ENCODE measurements at regions not wholly inside any gene's neighbourhood (a gene's known extent, or its start where the extent isn't known, plus 50 kb on each side); places are given as distances from the start of the nearest gene placed in this dataset.
A peak's percentile ranks its signal among the peaks of the same experiment; 100 is the strongest.

GRCh38 chr7:26091933-26092332, 60.1 kb upstream of the NFE2L3 start:
- Histone ChIP-seq H3K36me3 (no peaks in the 10 kb centered on the region), H3K4me3 (no peak overlapping the region), H3K4me1 (no peaks in the 10 kb centered on the region), H3K27me3 (no peaks in the 10 kb centered on the region), H3K9me3 (no peaks in the 10 kb centered on the region), H3K27ac (no peak overlapping the region)
- TF ChIP-seq CTCF (IDR thresholded peaks at IDR 0.05) (peak in 1 of 3 donors; percentile 13), POLR2AphosphoS5 (IDR thresholded peaks at IDR 0.05) (no peak)
- DNase-seq (ENCODE audit: low spot score in 2 of 2) = no peak
- intact Hi-C loops (cut with DNase I; ENCODE audit: low total_unique reads) = no loop called here

- no peak overlapping the region for H3K27ac ChIP-seq
- no peaks in the 10 kb centered on the region for H3K9me3 ChIP-seq
- DNase-seq (ENCODE audit: low spot score in 2 of 2) = no peak
- H3K27me3 ChIP-seq = no peaks in the 10 kb centered on the region
- H3K4me1 ChIP-seq = no peaks in the 10 kb centered on the region
- no peak for TF ChIP-seq POLR2A (IDR thresholded peaks at IDR 0.05)
- no peak for TF ChIP-seq POLR2AphosphoS5 (IDR thresholded peaks at IDR 0.05)
- TF ChIP-seq CTCF (IDR thresholded peaks at IDR 0.05) = no peak
- H3K36me3 ChIP-seq = no peaks in the 10 kb centered on the region
- intact Hi-C loops (cut with DNase I; ENCODE audit: low total_unique reads) = no loop called here
- no peak overlapping the region for H3K4me3 ChIP-seq
Measured at GRCh38 chr7:26093023-26093422, 59.0 kb upstream of the NFE2L3 start.

- H3K4me3 ChIP-seq = no peak overlapping the region
- no peaks in the 10 kb centered on the region for H3K36me3 ChIP-seq
- DNase-seq (ENCODE audit: low spot score in 2 of 2) = no peak
- no peaks in the 10 kb centered on the region for H3K27me3 ChIP-seq
- no peaks in the 10 kb centered on the region for H3K4me1 ChIP-seq
- TF ChIP-seq CTCF (IDR thresholded peaks at IDR 0.05) = no peak
- no peak overlapping the region for H3K27ac ChIP-seq
- no peaks in the 10 kb centered on the region for H3K9me3 ChIP-seq
- intact Hi-C loops (cut with DNase I; ENCODE audit: low total_unique reads) = no loop called here
Measured at GRCh38 chr7:26096136-26096535, 55.9 kb upstream of the NFE2L3 start.

GRCh38 chr7:26097837-26098668, 53.9 kb upstream of the NFE2L3 start:
- intact Hi-C loops (cut with DNase I; ENCODE audit: low total_unique reads) = no loop called here
- Histone ChIP-seq H3K36me3 (no peaks in the 10 kb centered on the region), H3K4me1 (no peaks in the 10 kb centered on the region), H3K9me3 (no peaks in the 10 kb centered on the region), H3K4me3 (no peak overlapping the region), H3K27me3 (no peaks in the 10 kb centered on the region), H3K27ac (no peak overlapping the region)
- no peak for DNase-seq (ENCODE audit: low spot score in 2 of 2)
- no peak for TF ChIP-seq POLR2AphosphoS5 (IDR thresholded peaks at IDR 0.05)
- TF ChIP-seq POLR2A (IDR thresholded peaks at IDR 0.05) = no peak
- TF ChIP-seq CTCF (IDR thresholded peaks at IDR 0.05) = no peak

- Histone ChIP-seq H3K27me3 (no peaks in the 10 kb centered on the region), H3K4me3 (no peak overlapping the region), H3K4me1 (no peaks in the 10 kb centered on the region), H3K9me3 (no peaks in the 10 kb centered on the region), H3K27ac (no peak overlapping the region), H3K36me3 (no peaks in the 10 kb centered on the region)
- DNase-seq (ENCODE audit: low spot score in 2 of 2) = no peak
- intact Hi-C loops (cut with DNase I; ENCODE audit: low total_unique reads) = no loop called here
- TF ChIP-seq POLR2AphosphoS5 (IDR thresholded peaks at IDR 0.05) = no peak
- TF ChIP-seq CTCF (IDR thresholded peaks at IDR 0.05) = no peak
- TF ChIP-seq POLR2A (IDR thresholded peaks at IDR 0.05) = no peak
Measured at GRCh38 chr7:26099236-26099635, 52.8 kb upstream of the NFE2L3 start.

Data from breast epithelium (tissue), 4 donors.